ENCODE measurements at regions not wholly inside any gene's neighbourhood (a gene's known extent, or its start where the extent isn't known, plus 50 kb on each side); places are given as distances from the start of the nearest gene placed in this dataset.

GRCh38 chr2:20111311-20112131, 60.1 kb upstream of the LAPTM4A start:
- DNase-seq (ENCODE audit: insufficient read length, low spot score) (no peak), FAIRE-seq (no peak)

GRCh38 chr2:20110876-20111275, 59.4 kb upstream of the LAPTM4A start:
- FAIRE-seq (no peak), DNase-seq (ENCODE audit: insufficient read length, low spot score) (no peak)

GRCh38 chr2:20110383-20110782, 59.0 kb upstream of the LAPTM4A start:
- FAIRE-seq (no peak), DNase-seq (ENCODE audit: insufficient read length, low spot score) (no peak)

DNA sequence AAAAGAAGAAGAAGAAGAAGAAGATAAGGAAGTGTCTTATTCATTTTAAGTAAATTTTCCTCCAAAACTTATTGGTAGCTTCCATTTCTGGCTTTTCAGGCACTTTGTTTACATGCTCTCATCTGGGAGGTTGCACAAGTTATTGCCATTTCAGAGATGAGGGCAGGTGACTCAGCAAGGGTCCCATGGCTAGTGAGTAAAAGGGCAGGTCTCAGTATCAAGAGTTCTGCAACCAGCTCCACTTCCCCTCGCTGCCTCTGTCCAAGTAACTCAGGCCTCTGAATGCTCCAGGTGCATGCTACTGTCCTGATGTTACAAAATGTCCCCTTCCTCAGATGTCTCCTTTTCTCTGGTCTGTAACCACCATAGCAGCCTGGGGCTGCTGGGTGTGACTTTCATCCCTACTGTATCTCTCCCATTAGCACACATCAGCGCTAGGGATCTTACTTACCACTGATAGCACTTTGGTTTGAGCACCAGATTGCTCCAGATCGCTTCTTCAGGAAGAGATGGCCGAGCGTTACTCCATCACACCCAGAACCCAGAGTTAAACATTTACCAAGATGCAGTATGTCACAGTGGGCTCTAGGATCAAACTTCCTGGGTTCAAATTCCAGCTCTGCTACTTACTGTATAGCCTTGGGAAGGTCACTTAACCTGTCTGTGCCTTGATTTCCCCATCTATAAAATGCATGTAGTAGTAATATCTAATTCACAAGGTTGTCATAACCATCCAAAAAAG, 57.4 kb upstream of the LAPTM4A start:
- no peak for FAIRE-seq
- DNase-seq (ENCODE audit: insufficient read length, low spot score), result no peak

DNA sequence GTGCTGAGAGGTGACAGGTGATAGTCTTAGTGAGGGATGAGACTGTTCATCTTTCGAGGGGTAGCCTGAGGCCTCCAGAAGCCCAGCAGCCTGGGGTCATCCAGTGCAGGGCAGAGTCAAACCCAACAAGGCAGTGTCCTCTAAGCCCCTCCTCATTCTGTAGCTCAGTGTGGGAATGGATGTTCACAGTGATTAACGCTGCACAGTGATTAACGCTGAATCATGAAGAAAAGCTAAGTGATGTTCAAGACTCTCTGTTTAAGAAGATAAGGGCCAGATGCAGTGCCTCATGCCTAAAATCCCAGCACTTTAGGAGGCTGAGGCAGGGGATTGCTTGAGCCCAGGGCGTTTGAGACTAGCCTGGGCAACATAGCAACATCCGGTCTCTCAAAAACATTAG, 56.3 kb upstream of the LAPTM4A start:
- FAIRE-seq, result no peak
- DNase-seq (ENCODE audit: insufficient read length, low spot score), result no peak

- DNase-seq (ENCODE audit: insufficient read length, low spot score) (no peak), FAIRE-seq (no peak)
Observed at GRCh38 chr2:20107352-20107751, 55.9 kb upstream of the LAPTM4A start.

DNA sequence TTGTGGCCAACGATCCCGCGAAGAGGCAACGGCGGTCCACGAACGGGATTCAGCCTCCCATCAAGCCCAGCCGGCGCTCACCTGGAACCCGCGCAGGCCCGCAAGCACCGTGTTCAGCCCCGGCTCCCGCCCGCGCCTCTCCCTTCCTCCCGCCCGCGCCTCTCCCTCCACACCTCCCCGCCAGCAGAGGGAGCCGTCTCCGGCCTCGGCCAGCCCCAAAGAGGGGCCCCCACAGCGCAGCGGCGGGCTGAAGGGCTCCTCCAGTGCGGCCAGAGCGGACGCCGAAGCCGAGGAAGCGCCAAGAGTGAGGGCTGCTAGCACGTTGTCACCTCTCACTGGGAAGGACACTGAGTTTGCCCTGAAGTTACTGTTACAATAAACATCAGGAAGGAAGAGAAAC, 55.3 kb upstream of the LAPTM4A start:
- FAIRE-seq, result no peak

DNA sequence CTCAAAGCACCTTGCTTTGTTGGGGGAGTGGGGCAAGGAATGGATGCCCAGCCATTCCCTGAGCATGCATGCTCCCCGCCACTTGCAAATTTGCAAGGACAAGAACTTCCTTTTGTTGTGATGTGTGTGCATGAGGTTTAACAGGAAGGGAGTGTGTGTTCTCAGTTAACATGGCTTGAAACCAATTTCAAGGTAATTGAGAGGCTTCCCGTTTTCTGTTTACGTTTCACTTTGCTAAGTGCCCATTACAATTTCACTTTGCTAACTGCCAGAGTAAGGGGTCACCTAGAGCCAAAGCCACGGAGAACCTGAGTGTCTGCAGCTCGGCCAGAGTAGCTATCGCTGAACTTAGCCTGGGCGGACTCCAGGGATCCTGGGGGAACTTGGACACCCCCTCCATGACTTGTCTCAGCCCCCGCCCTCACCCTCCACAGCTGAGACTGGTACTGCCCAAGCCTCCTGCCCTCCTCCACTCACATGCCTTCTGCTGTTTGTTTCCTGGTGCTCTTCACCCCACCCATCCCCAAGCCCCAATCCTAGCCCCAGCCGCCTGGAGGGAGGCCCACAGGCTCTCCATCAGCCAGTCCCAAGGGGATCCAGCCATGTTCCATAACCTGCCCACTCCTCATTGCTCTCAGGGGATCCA, 53.6 kb upstream of the LAPTM4A start:
- DNase-seq (ENCODE audit: insufficient read length, low spot score), result no peak
- FAIRE-seq, result no peak

More for the DNA sequence above, 55.3 kb upstream of the LAPTM4A start:
- DNase-seq (ENCODE audit: insufficient read length, low spot score), result no peak

DNA sequence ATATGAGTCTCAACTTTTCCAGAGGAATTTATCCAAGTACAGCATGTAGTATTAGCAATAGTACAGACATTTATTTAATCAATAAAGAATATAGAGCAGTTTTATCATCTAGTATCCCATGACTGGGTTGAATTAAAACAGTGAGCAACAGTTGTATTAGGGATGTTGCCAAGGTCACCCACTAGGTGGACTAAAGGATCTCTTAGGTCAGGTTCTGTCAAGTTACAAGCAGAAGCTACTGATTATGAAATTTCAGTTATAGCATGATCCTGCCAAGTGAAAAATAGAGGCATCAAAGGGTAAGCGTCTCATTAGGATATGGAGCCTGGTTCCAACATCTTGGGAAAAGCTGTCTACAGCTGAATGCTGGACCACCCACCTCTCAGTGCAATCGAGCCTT, 52.1 kb upstream of the LAPTM4A start:
- FAIRE-seq, result no peak
- DNase-seq (ENCODE audit: insufficient read length, low spot score), result peak; percentile 45

Data from HTR-8/SVneo (cell line).